Eye (tissue), 1 donor: ENCODE measurements at regions not wholly inside any gene's neighbourhood (a gene's known extent, or its start where the extent isn't known, plus 50 kb on each side); places are given as distances from the start of the nearest gene placed in this dataset.

Source experiments
- DNase-seq: peaks from one replicate; pipeline ENCODE4 v3.0.0-alpha.2; 2015

DNA sequence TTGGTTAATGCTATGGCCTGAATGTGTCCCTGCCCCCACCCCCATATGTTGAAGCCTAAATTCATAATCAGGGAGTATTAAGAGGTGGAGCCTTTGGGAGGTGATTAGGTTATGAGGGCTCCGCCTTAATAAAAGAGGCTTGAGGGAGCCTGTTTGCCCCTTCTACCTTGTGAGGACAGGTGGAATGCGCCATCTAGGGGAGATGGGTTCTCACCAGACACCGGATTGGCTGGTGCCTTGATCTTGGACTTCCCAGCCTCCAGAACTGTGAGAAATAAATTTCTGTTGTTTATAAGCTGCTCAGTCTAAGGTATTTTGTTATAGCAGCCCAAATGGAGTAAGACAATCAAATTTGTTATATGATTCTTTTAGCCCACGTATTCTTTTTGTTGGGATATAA is 148.3 kb downstream of the PTCSC3 start:
- DNase-seq: no peak

DNA sequence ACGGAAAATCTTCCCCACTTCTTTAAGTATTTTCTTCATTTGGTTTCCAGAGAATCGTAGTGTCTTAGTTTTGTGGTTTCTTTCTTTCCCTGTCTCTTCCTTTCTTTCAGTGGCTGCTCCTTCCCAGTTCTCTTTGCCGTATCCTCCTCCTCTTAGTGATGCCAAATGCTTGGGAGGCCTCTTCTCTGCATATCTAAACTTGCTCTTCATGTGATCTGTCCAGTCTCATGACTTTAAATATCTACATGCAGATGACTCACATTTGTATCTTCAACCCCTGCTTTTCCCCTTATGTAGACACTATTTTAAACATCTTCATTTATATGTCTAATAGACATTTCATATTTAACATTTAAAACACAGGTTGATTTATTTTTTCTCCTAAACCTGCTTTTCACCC is 149.2 kb downstream of the PTCSC3 start:
- DNase-seq: no peak

DNA sequence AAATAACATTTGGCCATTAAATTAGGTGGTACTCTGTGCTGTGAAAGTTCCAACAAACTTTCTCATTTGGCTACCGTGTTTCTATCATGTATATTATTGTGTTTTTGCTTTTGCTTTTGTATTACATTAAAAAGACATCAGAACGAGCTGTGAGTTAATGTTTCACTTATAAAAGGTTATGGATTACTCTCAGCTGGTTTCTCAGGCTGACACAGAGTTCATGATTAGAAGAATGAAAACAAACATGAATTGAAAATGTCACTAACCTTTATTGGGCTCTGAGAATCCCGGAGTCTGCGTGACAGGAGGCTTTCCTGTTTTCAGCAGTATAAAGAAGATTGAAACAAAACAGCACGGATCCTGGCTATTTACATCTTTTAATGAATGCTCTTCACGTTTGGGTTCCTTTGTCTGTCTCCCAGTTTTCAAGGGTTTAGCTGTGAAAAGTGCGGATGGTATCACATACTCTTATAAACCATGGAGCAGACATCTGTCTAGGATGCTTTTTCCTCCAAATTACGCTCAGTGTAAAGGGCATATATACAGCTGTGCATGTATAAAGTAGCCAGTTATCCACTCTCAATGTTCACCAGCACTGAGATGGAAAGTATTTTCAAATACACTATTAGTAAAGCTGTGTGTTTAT is 153.6 kb downstream of the PTCSC3 start:
- DNase-seq: peak; percentile 12

DNA sequence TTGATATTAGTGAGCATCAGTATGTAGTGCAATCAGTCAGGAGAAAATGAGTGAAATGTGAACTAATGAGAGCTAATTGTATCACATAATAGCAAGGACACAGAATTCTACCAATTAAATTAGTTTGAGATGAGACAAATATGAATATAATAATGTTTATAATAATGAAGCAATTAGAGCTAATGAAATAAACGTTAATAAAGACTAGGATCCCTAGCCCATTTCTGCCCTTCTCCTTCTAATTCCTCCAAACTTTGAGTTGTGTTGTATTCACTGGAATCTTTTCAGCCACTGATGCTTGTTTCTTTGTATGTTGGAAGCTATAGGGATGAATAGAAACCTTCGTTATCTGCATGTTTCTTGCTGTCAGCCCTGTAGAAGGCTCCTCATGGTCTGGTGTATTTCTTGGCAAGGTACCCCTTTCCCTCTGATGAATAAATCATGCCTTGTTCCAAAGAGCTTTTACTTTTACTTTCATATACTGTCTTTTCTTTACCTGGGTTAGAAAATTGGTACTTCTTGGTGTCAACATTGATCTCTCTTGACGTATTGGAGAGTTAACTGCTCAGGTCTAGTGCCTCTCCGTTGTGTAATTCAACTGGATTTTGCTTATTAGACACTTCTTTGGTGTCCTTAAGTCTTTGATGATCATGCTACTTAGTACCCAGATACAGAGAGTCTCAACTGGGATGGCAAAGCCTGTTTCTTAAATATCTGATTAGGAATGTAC is 154.8 kb downstream of the PTCSC3 start:
- peak; percentile 59 for DNase-seq

DNA sequence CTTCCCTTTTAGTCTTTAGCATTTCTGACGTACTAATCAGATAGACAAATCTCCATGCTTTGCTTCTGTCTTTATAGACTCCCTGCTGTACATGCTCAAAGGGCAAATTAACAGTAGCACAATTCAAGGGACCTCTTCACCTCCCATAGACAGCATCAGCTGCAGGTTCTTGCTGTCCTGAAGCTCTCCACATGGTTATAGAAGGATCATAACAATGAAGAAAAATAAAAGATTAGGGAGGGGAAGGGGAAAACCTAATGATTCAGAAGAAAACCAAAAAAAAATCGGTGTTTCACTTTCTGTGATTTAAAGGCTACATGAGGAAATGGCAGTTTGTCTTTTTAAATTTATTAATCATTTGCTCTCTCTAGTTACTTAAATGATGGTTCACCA is 155.5 kb downstream of the PTCSC3 start:
- DNase-seq: peak; percentile 65

DNA sequence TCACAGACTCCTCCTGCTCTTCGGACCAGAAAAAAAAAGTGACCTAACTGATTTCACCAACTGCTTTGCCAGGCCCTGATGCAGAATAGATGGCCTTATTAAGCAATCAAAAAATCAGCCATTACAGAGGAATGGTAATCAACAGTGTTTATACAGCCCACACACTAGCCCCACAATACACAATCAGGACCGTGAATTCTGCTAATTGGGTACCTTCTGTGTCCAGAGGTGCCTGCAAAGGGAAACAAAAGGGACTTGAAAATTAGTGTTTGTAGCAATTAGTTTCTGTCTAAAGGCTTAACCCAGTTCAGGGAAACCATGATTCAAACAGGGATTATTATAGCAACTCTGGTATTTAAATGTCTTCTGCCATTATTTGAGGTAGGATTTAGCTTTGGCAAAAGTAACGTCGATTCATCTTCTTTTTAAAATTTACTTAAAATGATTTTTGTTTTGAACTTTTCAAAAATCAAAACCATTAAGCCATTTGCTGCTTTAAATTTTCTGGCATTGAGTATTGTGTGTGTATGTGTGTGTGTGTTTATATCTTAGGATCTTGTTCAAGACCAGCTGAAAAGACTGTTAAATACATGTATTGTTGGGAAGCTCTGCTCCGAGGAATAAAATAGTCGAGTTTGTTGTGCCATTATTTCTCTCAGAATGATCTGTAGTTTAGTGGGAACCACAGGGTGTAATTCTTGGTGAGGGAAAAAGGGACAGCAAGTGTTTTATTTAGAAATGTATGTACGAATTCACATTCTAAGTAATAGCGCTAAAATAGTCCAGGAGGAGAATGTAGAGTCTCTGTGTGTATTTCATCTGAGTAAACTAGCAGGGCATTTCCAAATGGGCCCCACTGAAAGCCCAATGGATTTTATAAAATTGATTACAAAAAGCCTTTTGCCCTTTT is 156.1 kb downstream of the PTCSC3 start:
- DNase-seq: peak; percentile 77

DNA sequence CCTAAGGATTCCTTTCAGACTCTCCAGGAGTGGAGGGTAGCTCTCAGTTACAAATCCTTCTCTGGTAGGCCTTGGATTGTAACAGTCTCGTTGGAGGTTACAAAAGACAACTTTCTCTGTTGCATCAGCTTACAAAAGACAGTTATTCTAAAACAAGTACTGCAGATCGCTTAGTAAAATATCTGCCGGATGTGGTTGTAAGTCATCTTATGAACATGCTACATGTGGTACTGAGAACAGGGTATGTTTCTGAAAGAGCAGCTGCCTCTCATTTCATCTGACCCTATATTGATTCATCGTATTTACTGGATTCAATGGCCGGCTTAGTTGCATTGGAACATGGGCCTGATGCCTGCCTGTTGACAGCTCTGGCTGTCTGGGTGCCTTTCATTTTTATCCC is 157.4 kb downstream of the PTCSC3 start:
- DNase-seq: peak; percentile 37

DNA sequence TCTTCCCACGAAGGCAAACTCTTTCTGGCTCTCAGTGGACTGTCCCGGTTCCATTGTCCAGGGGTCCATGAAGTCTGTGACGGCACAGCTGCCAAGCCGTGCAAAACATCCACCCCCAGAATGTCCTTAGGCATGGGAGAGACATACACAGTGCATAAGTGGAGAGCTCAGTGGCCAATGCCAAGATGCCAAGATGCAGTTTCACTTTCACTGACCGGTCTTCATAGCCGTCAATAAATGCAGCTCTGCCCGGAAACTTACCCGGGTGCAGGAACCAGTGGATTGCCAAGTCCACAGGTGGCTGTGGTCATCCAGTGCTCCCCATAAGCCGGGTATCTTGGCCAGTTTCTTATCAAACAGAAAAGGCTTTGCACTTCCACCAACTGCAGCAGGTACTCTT is 162.3 kb downstream of the PTCSC3 start:
- no peak for DNase-seq

DNA sequence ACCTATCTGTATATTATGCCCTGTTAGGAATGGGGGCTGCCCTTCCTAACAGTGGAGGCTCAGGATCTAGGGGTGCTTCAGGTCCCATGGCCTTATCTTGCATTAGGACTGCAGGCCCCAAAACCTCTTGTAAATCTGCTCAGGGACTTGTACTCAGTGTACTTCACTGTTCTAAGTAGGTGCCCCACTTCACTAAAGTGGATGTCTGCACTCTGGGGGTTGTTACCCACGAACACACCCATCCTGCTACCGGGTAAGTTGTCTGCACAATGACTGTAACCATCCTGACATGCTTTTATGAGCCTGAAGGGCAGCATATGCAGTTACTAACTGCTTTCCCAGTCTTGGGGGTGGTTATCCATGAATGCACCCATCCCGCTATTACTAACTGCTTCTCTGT is 163.0 kb downstream of the PTCSC3 start:
- no peak for DNase-seq

DNA sequence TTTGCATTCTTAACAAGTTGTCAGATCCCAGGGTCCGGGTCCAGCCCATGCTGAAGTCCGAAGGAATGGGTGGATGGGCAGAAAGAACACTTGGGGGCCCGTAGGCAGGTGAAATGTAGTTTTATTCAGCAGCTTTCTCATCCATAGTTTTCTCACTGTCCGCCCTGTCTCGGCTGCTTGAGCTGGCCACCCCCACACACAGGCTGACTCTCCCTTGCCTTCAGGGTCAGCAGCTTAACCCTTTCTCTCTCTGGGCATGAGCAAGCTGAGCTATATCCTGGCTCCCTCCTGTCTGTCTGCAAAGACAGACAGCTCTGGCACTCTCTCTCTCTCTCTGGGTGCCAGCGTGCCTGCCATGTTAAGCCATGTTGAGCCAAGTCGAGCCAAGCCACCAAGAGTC is 163.9 kb downstream of the PTCSC3 start:
- no peak for DNase-seq

DNA sequence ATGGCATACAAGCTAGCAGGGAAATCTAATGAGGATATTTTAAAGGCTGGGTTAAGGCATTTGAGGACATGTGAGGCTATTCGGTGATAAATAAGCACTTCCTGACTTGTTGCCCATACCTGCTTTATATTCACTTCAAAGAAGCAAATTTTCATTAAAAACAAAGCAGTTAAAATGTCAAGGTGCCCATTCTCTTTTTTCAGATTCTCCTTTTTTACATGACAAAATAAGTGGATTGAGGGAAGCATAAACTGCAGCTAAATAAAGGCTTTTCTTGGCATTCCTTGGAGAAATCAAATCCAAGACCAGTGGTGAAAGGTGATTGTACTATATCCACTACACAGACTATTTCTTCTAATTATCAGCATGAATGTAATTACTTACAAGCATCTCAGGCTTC is 166.9 kb downstream of the PTCSC3 start:
- no peak for DNase-seq

DNA sequence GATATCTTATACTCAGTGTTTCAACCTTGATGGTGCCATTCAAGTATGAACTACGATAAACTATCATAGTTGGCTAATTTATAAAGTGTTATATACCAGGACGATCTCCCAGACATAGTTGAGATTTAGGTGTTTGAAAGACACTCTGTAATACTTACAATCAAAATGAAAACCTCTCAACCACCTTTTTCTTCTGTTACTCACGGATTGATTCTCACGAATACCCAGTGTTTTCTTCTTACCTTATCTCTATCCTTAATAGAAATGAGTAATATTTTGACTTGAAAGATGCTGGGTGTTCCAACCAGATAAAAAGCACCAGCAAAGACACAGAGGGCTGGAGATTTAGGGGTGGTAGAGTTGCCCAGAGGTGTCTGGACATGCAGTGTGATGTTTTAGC is 169.9 kb downstream of the PTCSC3 start:
- no peak for DNase-seq

DNA sequence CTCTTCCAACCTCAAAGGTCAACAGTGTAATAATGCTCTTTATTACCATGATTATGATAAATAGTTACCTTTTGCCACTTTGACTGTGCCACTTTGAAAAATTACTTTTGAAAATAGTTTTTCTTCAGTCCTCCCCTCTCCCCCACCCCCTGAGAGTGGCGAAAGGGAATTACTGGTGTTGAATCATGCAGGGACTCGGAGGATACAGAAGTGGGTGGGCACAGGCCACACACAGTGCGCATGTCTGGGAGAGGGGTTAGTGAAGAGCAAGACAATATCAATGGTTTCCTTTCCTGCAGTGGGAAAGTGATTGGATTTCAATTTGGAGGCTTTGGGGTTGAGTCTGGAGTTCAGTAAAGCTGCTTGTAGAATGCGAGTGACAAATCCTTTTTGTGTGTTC is 170.9 kb downstream of the PTCSC3 start:
- no peak for DNase-seq

DNA sequence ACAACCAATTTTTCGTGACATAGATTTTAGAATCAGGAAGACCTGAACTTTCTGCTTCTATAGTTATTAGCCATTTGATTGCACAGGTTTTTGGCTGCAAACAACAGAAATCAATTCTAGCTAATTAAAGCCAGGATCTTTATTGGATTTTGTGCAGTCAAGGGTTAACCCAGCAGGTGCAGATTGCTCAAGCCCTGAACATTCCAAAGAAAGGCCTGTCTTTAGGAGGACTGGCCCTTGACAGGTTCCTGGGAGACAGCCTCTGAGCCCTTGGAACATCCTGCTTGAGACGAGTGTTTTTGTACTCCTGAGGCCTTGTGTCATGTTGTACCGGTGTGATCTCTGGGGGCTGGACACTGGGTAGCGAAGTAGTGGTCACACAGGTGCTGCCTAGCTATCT is 174.6 kb downstream of the PTCSC3 start:
- no peak for DNase-seq

DNA sequence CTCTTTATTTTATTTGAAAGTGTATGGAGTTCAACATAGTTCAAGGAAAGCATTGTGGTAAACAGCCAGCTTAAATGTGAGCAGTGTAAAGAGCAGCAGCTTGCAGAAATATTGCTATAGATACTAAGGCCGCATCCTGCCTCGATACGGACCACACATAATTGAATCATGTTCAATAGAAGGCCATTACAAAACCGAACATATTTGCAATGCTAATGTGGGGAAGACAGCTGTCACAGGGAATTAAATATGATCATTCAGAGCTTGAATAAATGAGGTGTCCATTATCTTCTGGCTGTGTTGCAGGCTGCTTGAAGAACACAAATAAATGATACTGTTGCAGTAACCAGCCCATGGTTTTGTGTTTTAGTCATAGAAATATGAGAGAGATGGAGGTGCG is 173.2 kb downstream of the BRMS1L start:
- peak; percentile 16 for DNase-seq

DNA sequence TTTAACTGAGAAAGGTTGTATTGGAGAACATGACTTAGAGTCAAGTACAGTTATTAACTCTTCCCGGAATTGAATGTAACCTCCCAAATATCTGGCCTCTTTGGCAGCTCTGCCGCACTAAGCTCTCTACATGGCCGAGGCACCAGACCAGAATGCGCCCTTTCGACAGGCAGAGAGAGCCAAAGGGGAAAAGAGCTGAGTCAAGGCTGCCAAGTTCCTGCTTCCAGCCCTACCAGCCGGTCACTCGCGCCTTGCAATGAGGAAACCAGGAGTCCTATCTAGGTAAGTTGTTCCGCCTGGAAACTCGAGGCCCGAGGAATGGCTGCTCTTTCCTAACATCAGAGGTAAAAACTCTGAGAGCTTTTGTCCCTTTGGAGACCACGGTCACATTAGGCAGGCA is 172.2 kb downstream of the BRMS1L start:
- no peak for DNase-seq

DNA sequence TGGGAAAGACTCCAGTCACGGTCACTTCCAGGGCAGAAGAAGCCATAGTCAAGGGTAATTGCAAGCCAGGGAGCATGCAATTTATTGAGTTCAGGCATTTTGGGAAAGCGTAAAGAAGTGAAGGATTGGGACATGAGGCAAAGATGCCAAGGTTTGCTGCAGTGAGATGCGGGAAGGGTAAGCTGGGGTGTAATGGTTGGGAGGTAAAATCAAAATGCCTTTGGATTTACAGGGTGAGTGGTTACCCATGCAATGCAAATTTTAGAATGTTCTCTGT is 167.5 kb downstream of the BRMS1L start:
- no peak for DNase-seq

DNA sequence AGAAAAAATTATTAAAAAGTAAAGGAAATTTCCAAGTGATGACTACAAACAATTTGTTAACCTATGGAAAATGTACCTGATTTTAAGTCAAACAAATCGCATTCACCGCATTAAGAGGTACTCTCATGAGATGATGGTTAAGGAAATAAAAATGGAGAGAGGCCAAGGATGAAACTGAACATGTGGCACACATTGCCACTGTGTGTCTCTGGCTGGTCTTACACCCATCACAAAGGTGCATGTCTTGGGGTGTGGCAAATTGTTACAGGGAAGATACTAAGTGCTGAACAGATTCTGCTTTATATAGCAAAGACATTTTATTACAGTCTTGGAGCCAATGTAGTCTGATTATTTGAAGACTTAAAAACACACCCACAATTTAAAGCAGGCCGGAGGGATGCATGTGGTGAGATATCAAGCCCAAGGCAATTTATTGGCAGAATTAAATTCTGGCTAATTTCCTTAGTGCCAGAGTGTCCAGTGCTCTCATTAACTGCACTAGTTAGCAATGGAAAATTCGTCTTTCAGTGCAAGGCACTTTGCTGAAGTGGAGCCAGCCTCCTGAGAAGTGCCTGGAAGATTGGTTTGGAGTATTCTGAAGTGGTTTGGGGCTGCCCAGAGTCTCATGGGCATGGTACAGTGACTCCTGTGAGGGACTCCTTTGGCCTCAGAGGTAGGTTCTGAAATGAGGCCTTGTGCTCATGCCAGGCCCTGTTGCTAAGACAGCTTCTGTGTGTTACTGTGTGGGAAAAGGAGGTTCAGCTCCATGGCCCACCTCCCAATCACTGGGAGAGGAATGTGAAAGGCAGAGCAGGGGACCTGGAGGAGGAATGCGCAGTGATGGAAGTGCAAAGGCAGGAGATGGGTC is 166.9 kb downstream of the BRMS1L start:
- no peak for DNase-seq

DNA sequence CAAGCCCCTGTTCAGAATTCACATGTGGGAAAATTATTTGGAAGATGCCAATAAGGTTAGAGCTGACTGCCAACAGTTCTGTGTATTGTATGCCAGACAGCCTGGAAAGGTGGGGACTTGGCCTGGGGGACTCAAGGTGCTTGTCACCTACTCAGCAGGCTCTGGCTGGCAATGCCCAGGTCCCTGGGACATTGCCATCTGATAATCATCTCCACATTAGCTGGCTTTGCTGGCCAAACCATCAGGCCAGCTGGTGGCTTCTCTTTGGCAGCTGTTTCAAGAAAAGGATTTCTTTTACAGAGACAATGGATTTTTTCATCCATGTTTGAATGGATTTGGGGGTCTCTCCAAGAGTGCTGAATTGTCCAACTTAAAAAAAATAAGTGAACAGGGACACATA is 165.2 kb downstream of the BRMS1L start:
- peak; percentile 51 for DNase-seq

DNA sequence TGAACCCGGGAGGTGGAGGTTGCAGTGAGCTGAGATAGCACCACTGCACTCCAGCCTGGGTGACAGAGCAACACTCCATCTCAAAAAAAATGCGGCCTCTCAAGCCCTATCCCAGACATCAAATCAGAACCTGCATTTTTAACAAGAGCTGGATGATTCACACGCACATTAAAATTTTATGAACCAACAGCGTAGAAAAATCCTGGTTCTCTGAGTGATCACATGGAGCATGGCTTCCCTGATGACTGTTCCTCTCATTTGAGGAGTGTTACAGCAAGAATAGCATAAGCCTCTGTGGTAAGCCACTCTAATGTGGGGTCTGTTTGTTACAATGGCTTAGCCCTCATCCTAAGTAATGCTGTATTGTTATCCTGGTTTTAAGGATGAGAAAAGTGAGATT is 163.6 kb downstream of the BRMS1L start:
- no peak for DNase-seq

DNA sequence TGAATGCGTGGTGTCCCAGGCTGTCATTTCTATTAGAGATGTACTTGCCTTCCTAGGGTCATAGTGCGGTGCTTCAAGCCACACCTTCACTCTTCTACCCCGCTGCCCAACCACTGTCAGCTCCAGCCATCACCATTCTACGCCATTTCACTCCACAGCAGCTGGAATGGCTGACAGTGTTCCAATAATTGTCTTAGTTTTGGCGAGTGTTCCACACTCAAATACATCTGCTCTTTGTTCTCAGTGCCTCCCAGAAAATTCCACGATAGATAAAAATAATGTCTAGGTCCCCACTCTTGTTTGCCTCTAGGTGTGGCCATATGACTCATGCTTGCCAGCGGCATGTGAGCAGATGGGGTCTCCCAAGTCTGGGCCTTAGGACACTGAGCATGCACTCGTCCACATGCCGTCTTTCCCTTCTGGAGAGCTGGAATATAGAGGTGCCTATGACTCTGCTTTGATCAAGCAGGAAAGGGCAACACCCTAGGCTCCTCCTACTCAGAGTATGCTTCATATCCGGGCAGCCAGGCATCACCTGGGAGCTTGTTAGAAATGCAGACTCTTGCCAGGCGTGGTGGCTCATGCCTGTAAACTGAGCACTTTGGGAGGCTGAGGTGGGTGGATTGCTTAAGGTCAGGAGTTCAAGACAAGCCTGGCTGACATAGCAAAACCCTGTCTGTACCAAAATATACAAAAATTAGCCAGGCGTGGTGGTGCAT is 163.0 kb downstream of the BRMS1L start:
- DNase-seq: no peak

DNA sequence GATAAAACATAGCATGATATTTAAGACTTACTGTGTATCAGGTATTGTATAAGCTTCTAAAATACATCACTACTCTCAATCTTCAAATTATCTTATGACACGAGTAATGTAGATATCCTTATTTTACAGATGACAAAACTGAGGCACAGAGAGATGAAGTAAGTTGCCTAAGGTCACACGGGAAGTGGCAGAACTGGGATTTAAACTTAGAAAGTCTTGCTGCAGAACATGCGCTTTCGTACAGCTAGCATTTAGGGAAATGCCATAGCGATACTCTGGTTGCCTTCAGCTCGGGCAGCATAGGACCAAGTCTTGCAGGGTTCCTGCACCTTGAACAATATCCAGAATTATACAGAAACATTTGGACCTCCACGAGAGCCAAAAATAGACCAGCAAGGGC is 162.4 kb downstream of the BRMS1L start:
- no peak for DNase-seq
